HEK293T (cell line): ENCODE measurements at regions not wholly inside any gene's neighbourhood (a gene's known extent, or its start where the extent isn't known, plus 50 kb on each side); places are given as distances from the start of the nearest gene placed in this dataset.

Source experiments
- CTCF ChIA-PET: fragments of 350-600 bp; formaldehyde crosslinking; extraction: SDS; loops from one replicate; lab custom pipeline; 2021; ENCODE audit warnings: antibody characterized with exemption, inconsistent platforms; lab: Yijun Ruan, JAX
- POLR2A ChIA-PET: fragments of 350-600 bp; formaldehyde crosslinking; extraction: SDS; loops from one replicate; lab custom pipeline; 2020; ENCODE audit warnings: antibody characterized with exemption, inconsistent platforms; lab: Yijun Ruan, JAX
- DNase-seq: peaks from one replicate; pipeline ENCODE4 v3.0.0; 2012; ENCODE audit warnings: mixed read lengths; ENCODE audit errors: extremely low spot score
- ARNT ChIP-seq: fragments of 450-650 bp; IDR thresholded peaks from 2 replicates; pipeline ENCODE4 v1.6.1; 2017; ENCODE audit warnings: mild to moderate bottlenecking
- BHLHE40 ChIP-seq: fragments of 450-650 bp; IDR thresholded peaks from 2 replicates; pipeline ENCODE4 v1.6.1; 2016; ENCODE audit warnings: mild to moderate bottlenecking, moderate library complexity, borderline replicate concordance
- CTBP1 ChIP-seq: fragments of 450-650 bp; IDR thresholded peaks from 2 replicates; pipeline ENCODE4 v1.6.1; 2016; ENCODE audit warnings: borderline replicate concordance
- ELF4 ChIP-seq: fragments of 450-650 bp; IDR thresholded peaks from 2 replicates; pipeline ENCODE4 v1.6.1; 2017; ENCODE audit warnings: antibody characterized with exemption
- FOXA1 ChIP-seq: fragments of 450-650 bp; IDR thresholded peaks from 2 replicates; pipeline ENCODE4 v1.6.1; 2016; ENCODE audit warnings: mild to moderate bottlenecking
- FOXK2 ChIP-seq: fragments of 450-650 bp; IDR thresholded peaks from 2 replicates; pipeline ENCODE4 v1.6.1; 2016; ENCODE audit warnings: mild to moderate bottlenecking
- FOXM1 ChIP-seq: fragments of 450-650 bp; IDR thresholded peaks from 2 replicates; pipeline ENCODE4 v1.6.1; 2017; ENCODE audit warnings: mild to moderate bottlenecking, borderline replicate concordance
- HDGF ChIP-seq: fragments of 450-650 bp; IDR thresholded peaks from 2 replicates; pipeline ENCODE4 v1.6.1; 2017; ENCODE audit warnings: antibody characterized with exemption, borderline replicate concordance
- L3MBTL2 ChIP-seq: fragments of 450-650 bp; conservative IDR thresholded peaks from 2 replicates; pipeline ENCODE4 v1.6.1; 2016; ENCODE audit warnings: mild to moderate bottlenecking
- LEF1 ChIP-seq: fragments of 450-650 bp; IDR thresholded peaks from 2 replicates; pipeline ENCODE4 v1.6.1; 2017; ENCODE audit warnings: mild to moderate bottlenecking, borderline replicate concordance
- NFRKB ChIP-seq: fragments of 450-650 bp; IDR thresholded peaks from 2 replicates; pipeline ENCODE4 v1.6.1; 2016; ENCODE audit warnings: mild to moderate bottlenecking, moderate library complexity
- PKNOX1 ChIP-seq: fragments of 450-650 bp; IDR thresholded peaks from 2 replicates; pipeline ENCODE4 v1.6.1; 2016
- SP1 ChIP-seq: fragments of 450-650 bp; IDR thresholded peaks from 2 replicates; pipeline ENCODE4 v1.6.1; 2017
- SUZ12 ChIP-seq: fragments of 450-650 bp; IDR thresholded peaks from 2 replicates; pipeline ENCODE4 v1.6.1; 2016; ENCODE audit warnings: mild to moderate bottlenecking
- TARDBP ChIP-seq: fragments of 450-650 bp; IDR thresholded peaks from 2 replicates; pipeline ENCODE4 v1.6.1; 2016
- ZNF384 ChIP-seq: fragments of 450-650 bp; IDR thresholded peaks from 2 replicates; pipeline ENCODE4 v1.6.1; 2016

GRCh38 chr4:182143822-182144625, 99.2 kb upstream of the TENM3 start:
- peak; percentile 33 for DNase-seq
- CTCF ChIA-PET = no interaction called here
- POLR2A ChIA-PET = interaction anchor here (0.6 to 1.6 kb wide), 3 partner anchors 8 to 153 kb away, joined by 3 to 5 read pairs (median 4); no protein-coding TSS in a partner anchor
- TF ChIP-seq ARNT = no peak
- TF ChIP-seq FOXA1 = no peak
- TF ChIP-seq HDGF = no peak
- TF ChIP-seq FOXK2 = no peak
- no peak for TF ChIP-seq PKNOX1
- no peak for TF ChIP-seq ZNF384
- TF ChIP-seq SUZ12 = no peak
- peak; percentile 19; the same call in 1 of the 2 replicates for TF ChIP-seq CTBP1
- TF ChIP-seq L3MBTL2 = peak; percentile 86
- TF ChIP-seq LEF1 = no peak
- TF ChIP-seq SP1 = no peak

- CTCF ChIA-PET = no interaction called here
- TF ChIP-seq ARNT (no peak), TARDBP (no peak), SP1 (no peak), FOXK2 (no peak), BHLHE40 (no peak), NFRKB (no peak), ZNF384 (no peak), CTBP1 (no peak), FOXM1 (no peak), HDGF (no peak), SUZ12 (no peak), FOXA1 (no peak), ELF4 (no peak)
- POLR2A ChIA-PET = interaction anchor here (0.7 to 1.7 kb wide), 8 partner anchors 9 to 310 kb away, joined by 3 to 8 read pairs (median 4); no protein-coding TSS in a partner anchor
- DNase-seq = peak; percentile 26
These were observed 98.4 kb upstream of the TENM3 start for GRCh38 chr4:182144626-182145333.

GRCh38 chr4:182145334-182145905, 97.8 kb upstream of the TENM3 start:
- DNase-seq = no peak
- ChIA-PET CTCF (interaction anchor here (0.5 kb wide), 1 partner anchor 43 kb away, joined by 3 read pairs; no protein-coding TSS in a partner anchor), POLR2A (interaction anchor here (0.7 to 1.7 kb wide), 9 partner anchors 10 to 309 kb away, joined by 3 to 8 read pairs (median 4); no protein-coding TSS in a partner anchor)
- no peak for TF ChIP-seq FOXK2
- no peak for TF ChIP-seq SUZ12
- TF ChIP-seq LEF1 = no peak
- no peak for TF ChIP-seq TARDBP
- TF ChIP-seq BHLHE40 = no peak
- no peak for TF ChIP-seq HDGF
- no peak for TF ChIP-seq PKNOX1
- TF ChIP-seq ELF4 = no peak
- no peak for TF ChIP-seq ARNT
- TF ChIP-seq FOXA1 = no peak
- no peak for TF ChIP-seq FOXM1
- no peak for TF ChIP-seq SP1
- no peak for TF ChIP-seq CTBP1

- ChIA-PET CTCF (interaction anchor here (0.6 to 1.6 kb wide), 3 partner anchors 255 to 619 kb away, joined by 3 read pairs; no protein-coding TSS in a partner anchor), POLR2A (no interaction called here)
- no peak for DNase-seq
These were observed 95.8 kb upstream of the TENM3 start for GRCh38 chr4:182147391-182147790.

GRCh38 chr4:182150645-182151044, 92.6 kb upstream of the TENM3 start:
- no peak for DNase-seq
- ChIA-PET CTCF (interaction anchor here (0.6 kb wide), 1 partner anchor 468 kb away, joined by 5 read pairs; no protein-coding TSS in a partner anchor), POLR2A (no interaction called here)

More at GRCh38 chr4:182147391-182147790, 95.8 kb upstream of the TENM3 start:
- TF ChIP-seq SP1 (no peak), BHLHE40 (no peak), SUZ12 (no peak), CTBP1 (no peak), ARNT (no peak), FOXK2 (no peak), LEF1 (no peak), FOXM1 (no peak), NFRKB (no peak), FOXA1 (no peak)

More at GRCh38 chr4:182150645-182151044, 92.6 kb upstream of the TENM3 start:
- TF ChIP-seq ARNT (no peak), HDGF (no peak), L3MBTL2 (no peak), FOXM1 (no peak)
